Fibroblast of villous mesenchyme (primary cell): ENCODE measurements at regions not wholly inside any gene's neighbourhood (a gene's known extent, or its start where the extent isn't known, plus 50 kb on each side); places are given as distances from the start of the nearest gene placed in this dataset.

Experiments
- DNase-seq: peaks from one replicate; pipeline ENCODE4 v3.0.0-alpha.2; 2010; ENCODE audit warnings: low read depth
- H3K4me3 ChIP-seq: 2 replicates; pipeline ENCODE4 v1.5.1; 2011; ENCODE audit warnings: low read depth, mild to moderate bottlenecking, low read length
- CTCF ChIP-seq: IDR thresholded peaks from 2 replicates; pipeline ENCODE4 v1.5.1; 2012; ENCODE audit warnings: low read depth, mild to moderate bottlenecking, low read length; ENCODE audit not compliant: insufficient read depth

- TF ChIP-seq CTCF = no peak
- no peak overlapping the region for H3K4me3 ChIP-seq
- no peak for DNase-seq
These were observed 127.4 kb downstream of the FAM53A start for GRCh38 chr4:1556541-1557220.

- TF ChIP-seq CTCF = no peak
- H3K4me3 ChIP-seq = no peak overlapping the region
- DNase-seq = no peak
These were observed 129.2 kb downstream of the FAM53A start for GRCh38 chr4:1554876-1555265.

- no peak for DNase-seq
- TF ChIP-seq CTCF = no peak
These were observed 129.8 kb downstream of the FAM53A start for GRCh38 chr4:1554246-1554875.

GRCh38 chr4:1553365-1553764, 130.7 kb downstream of the FAM53A start:
- TF ChIP-seq CTCF = no peak
- no peak for DNase-seq
- H3K4me3 ChIP-seq = no peak overlapping the region

More at GRCh38 chr4:1554246-1554875, 129.8 kb downstream of the FAM53A start:
- no peak overlapping the region for H3K4me3 ChIP-seq

GRCh38 chr4:1552451-1552850, 131.7 kb downstream of the FAM53A start:
- no peak for TF ChIP-seq CTCF
- H3K4me3 ChIP-seq = no peak overlapping the region
- no peak for DNase-seq

GRCh38 chr4:1551211-1551610, 132.9 kb downstream of the FAM53A start:
- DNase-seq = no peak
- no peak overlapping the region for H3K4me3 ChIP-seq
- no peak for TF ChIP-seq CTCF
